Mesenchymal stem cell (in vitro differentiated cells and primary cell): ENCODE measurements at regions not wholly inside any gene's neighbourhood (a gene's known extent, or its start where the extent isn't known, plus 50 kb on each side); places are given as distances from the start of the nearest gene placed in this dataset.

Experiments used
- DNase-seq: peaks from one replicate; pipeline ENCODE4 v3.0.0-alpha.2; 2013
- H2AFZ ChIP-seq: one replicate; pipeline ENCODE4 v1.6.1; 2013; ENCODE audit warnings: low read depth, mild to moderate bottlenecking, control low read depth, inconsistent platforms, low read length, moderate library complexity
- H2AK5ac ChIP-seq: 2 replicates; pipeline ENCODE4 v1.6.1; 2013; ENCODE audit warnings: low read length, moderate library complexity, mild to moderate bottlenecking, inconsistent platforms; ENCODE audit not compliant: severe bottlenecking
- H2BK120ac ChIP-seq: one replicate; pipeline ENCODE4 v1.6.1; 2013; ENCODE audit warnings: low read depth, mild to moderate bottlenecking, inconsistent platforms, low read length, moderate library complexity
- H2BK12ac ChIP-seq, 2 experiments: one replicate each; pipeline ENCODE4 v1.6.1; 2013; ENCODE audit warnings: inconsistent platforms in 2 of 2, low read length in 2 of 2, mild to moderate bottlenecking in 2 of 2, moderate library complexity in 2 of 2, control low read depth in 1 of 2
- H2BK15ac ChIP-seq: one replicate; pipeline ENCODE4 v1.6.1; 2013; ENCODE audit warnings: mild to moderate bottlenecking, low read depth, inconsistent platforms; ENCODE audit not compliant: poor library complexity, severe bottlenecking
- H2BK5ac ChIP-seq: 2 replicates; pipeline ENCODE4 v1.6.1; 2013; ENCODE audit warnings: low read depth, mild to moderate bottlenecking, low read length, control low read depth, inconsistent platforms; ENCODE audit not compliant: poor library complexity, severe bottlenecking
- H3K14ac ChIP-seq, 2 experiments: one replicate each; pipeline ENCODE4 v1.6.1; 2013; ENCODE audit warnings: inconsistent platforms in 2 of 2, low read length in 2 of 2, control low read depth in 1 of 2, mild to moderate bottlenecking in 1 of 2, moderate library complexity in 1 of 2
- H3K18ac ChIP-seq, 2 experiments: one replicate each; pipeline ENCODE4 v1.6.1; 2013; ENCODE audit warnings: inconsistent platforms in 2 of 2, low read length in 2 of 2, control low read depth in 1 of 2, low read depth in 1 of 2, mild to moderate bottlenecking in 1 of 2
- H3K23ac ChIP-seq, 2 experiments: one replicate each; pipeline ENCODE4 v1.6.1; 2013; ENCODE audit warnings: inconsistent platforms in 2 of 2, low read length in 2 of 2, mild to moderate bottlenecking in 2 of 2, moderate library complexity in 2 of 2, control low read depth in 1 of 2
- H3K27ac ChIP-seq: 2 replicates; pipeline ENCODE4 v1.5.1; 2013; ENCODE audit warnings: mild to moderate bottlenecking, moderate library complexity, low read length, control low read depth, inconsistent platforms; ENCODE audit not compliant: poor library complexity, severe bottlenecking
- H3K27me3 ChIP-seq, 2 experiments: 2 replicates each; pipeline versions ENCODE4 v1.6.1 to v1.7.0; 2013; ENCODE audit warnings: low read length in 2 of 2, mild to moderate bottlenecking in 2 of 2, moderate library complexity in 2 of 2, control low read depth in 1 of 2, inconsistent platforms in 1 of 2; ENCODE audit not compliant: control insufficient read depth in 1 of 2, insufficient read depth in 1 of 2
- H3K36me3 ChIP-seq, 2 experiments: 2 replicates each; pipeline versions ENCODE4 v1.6.1 to v1.7.0; 2013; ENCODE audit warnings: low read length in 2 of 2, control low read depth in 1 of 2, inconsistent platforms in 1 of 2, low read depth in 1 of 2, mild to moderate bottlenecking in 1 of 2; ENCODE audit not compliant: insufficient read depth in 2 of 2, control insufficient read depth in 1 of 2
- H3K4ac ChIP-seq, 2 experiments: one replicate each; pipeline ENCODE4 v1.6.1; 2013; ENCODE audit warnings: inconsistent platforms in 2 of 2, low read length in 2 of 2, mild to moderate bottlenecking in 2 of 2, moderate library complexity in 2 of 2, control low read depth in 1 of 2, low read depth in 1 of 2
- H3K4me1 ChIP-seq: 2 replicates; pipeline ENCODE4 v1.6.1; 2013; ENCODE audit warnings: low read depth, low read length, control low read depth; ENCODE audit not compliant: control insufficient read depth, insufficient read depth
- H3K4me2 ChIP-seq: 2 replicates; pipeline ENCODE4 v1.6.1; 2013; ENCODE audit warnings: low read length, mild to moderate bottlenecking, inconsistent platforms; ENCODE audit not compliant: poor library complexity, severe bottlenecking
- H3K4me3 ChIP-seq, 2 experiments: 2 replicates each; pipeline versions ENCODE4 v1.5.1 to v1.7.0; 2013; ENCODE audit warnings: low read length in 2 of 2, mild to moderate bottlenecking in 2 of 2, control low read depth in 1 of 2, low read depth in 1 of 2; ENCODE audit not compliant: insufficient read depth in 1 of 2
- H3K79me1 ChIP-seq: replicated peaks from 2 replicates; pipeline ENCODE4 v1.6.1; 2013; ENCODE audit warnings: mild to moderate bottlenecking, control low read depth, low read length, inconsistent platforms; ENCODE audit not compliant: poor library complexity, severe bottlenecking
- H3K9ac ChIP-seq: 2 replicates; pipeline ENCODE4 v1.7.0; 2013; ENCODE audit warnings: mild to moderate bottlenecking, low read length, moderate library complexity
- H3K9me3 ChIP-seq: 2 replicates; pipeline ENCODE4 v1.7.0; 2013; ENCODE audit warnings: mild to moderate bottlenecking, low read length; ENCODE audit not compliant: control insufficient read depth
- H4K8ac ChIP-seq: one replicate; pipeline ENCODE4 v1.6.1; 2013; ENCODE audit warnings: inconsistent platforms, mild to moderate bottlenecking, low read length, moderate library complexity
- H4K91ac ChIP-seq: one replicate; pipeline ENCODE4 v1.6.1; 2013; ENCODE audit warnings: mild to moderate bottlenecking, low read length, inconsistent platforms
- WGBS: methylation state at CpG from one replicate; pipeline ENCODE4 v1.1.7; 2013; ENCODE audit warnings: mixed read lengths; 5-methylcytosine and 5-hydroxymethylcytosine counted together

DNA sequence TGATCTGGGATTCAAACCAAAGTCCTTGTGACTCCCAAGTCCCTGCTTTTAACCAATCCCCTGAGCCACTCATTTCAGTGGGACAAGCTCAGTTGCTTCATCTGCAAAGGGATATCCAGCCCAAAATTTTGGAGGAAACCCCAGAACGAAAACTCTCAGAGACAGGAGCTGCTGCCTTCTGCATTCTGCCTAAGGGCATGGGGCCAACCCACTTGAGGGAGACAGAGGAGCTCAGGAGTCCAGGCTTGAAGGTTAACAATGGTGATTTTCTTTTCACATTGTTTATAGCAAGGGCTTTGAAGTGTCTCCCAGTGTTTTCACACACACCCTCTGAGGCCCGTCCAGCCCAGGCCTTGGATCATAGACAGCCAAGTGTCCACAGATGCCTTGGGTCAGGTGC, 148.1 kb upstream of the CTTNBP2NL start:
- Histone ChIP-seq H3K79me1 (no peaks in the 10 kb centered on the region), H3K9me3 (no peaks in the 10 kb centered on the region), H4K91ac (no peak overlapping the region), H3K4ac (no peak overlapping the region), H3K9ac (no peak overlapping the region), H2AK5ac (no peak overlapping the region), H3K4me3 (no peak overlapping the region), H2BK15ac (no peak overlapping the region), H3K18ac (no peak overlapping the region), H3K4me2 (no peak overlapping the region), H2BK5ac (no peak overlapping the region), H4K8ac (no peak overlapping the region), H2BK120ac (no peak overlapping the region), H2AFZ (no peak overlapping the region), H2BK12ac (no peak overlapping the region), H3K36me3 (no peaks in the 10 kb centered on the region), H3K23ac (no peak overlapping the region), H3K4me1 (no peaks in the 10 kb centered on the region), H3K27me3 (peaks cover 0 to 5% of the 10 kb centered on the region in 2 experiments), H3K14ac (no peak overlapping the region), H3K27ac (no peak overlapping the region)
- 63% methylated on average over 2 of the region's 2 CpGs for WGBS
- DNase-seq, result no peak

DNA sequence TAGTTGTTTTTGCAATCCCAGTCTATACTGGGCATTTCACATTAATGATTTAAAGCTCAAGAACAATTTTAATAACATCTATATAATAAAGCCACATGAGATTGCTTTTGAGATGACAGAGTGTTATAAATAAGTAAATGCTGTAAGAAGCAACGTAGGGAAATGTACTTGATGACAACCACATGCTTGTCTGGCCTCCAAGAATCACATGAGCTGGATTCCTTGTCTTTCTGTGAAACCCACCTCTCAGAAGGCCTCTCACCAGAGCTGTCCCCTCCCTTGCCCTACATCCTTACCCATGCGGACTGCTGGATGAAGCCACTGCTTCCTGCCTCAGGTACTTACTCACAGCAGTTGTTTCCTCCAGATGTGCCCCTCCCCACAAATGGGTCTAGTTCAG, 145.1 kb upstream of the CTTNBP2NL start:
- no peak overlapping the region for H2BK120ac ChIP-seq
- H3K18ac ChIP-seq, result peak overlapping the region in 1 of 2 experiments; percentile 77
- WGBS, result 78% methylated on average over 2 of the region's 2 CpGs
- H3K27me3 ChIP-seq, result no peaks in the 10 kb centered on the region
- H3K36me3 ChIP-seq, result no peaks in the 10 kb centered on the region
- no peak overlapping the region for H3K9ac ChIP-seq
- H3K14ac ChIP-seq, result no peak overlapping the region
- H3K23ac ChIP-seq, result no peak overlapping the region
- no peak overlapping the region for H3K4ac ChIP-seq
- no peak overlapping the region for H3K4me3 ChIP-seq
- H4K8ac ChIP-seq, result peak overlapping the region; percentile 62
- H3K27ac ChIP-seq, result no peak overlapping the region
- no peak overlapping the region for H2AK5ac ChIP-seq
- H2BK15ac ChIP-seq, result no peak overlapping the region
- H4K91ac ChIP-seq, result peak overlapping the region; percentile 72
- H3K4me1 ChIP-seq, result no peaks in the 10 kb centered on the region
- DNase-seq, result no peak
- peak overlapping the region in 1 of 2 experiments; percentile 8 for H2BK12ac ChIP-seq
- H2AFZ ChIP-seq, result no peak overlapping the region
- no peaks in the 10 kb centered on the region for H3K9me3 ChIP-seq
- H3K4me2 ChIP-seq, result no peak overlapping the region
- H2BK5ac ChIP-seq, result no peak overlapping the region
- H3K79me1 ChIP-seq, result no peaks in the 10 kb centered on the region

DNA sequence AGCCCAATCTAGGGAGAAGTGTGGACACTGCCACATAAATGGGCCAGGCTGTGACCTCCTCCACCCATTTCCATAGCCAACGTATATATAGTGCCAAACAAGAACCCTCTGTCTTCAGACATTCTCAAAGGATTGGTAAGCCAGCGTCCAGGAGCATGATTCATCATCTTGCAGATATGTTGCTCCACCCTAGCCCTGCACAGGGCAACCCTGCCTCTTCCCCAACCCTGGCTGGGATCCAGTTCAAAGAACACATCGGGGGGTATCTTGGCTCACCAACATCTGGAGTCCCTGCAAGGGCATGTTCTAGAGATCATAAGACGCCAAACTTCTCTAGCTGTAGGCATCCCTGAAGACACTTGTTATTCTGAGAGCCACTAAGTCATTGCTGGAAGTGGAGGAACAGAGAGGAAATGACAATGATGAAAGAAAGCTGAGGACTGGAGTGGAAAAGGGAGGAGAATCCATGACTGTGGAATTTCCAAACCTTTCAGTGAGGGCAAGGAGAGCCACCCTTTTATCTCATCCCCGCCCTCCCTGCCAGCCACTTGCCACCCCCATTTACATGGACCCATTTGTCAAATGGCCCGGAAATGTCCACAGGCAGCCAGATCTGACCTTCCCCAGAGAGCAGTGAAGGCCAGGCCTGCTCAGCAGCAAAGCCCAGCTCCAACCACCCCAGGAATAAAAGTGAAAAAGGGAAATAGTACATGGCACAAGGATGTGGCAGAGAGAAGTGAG, 144.1 kb upstream of the CTTNBP2NL start:
- no peaks in the 10 kb centered on the region for H3K4me1 ChIP-seq
- no peak overlapping the region for H3K4me2 ChIP-seq
- peak; percentile 52 for DNase-seq
- H3K23ac ChIP-seq, result no peak overlapping the region
- H3K4ac ChIP-seq, result no peak overlapping the region
- H3K4me3 ChIP-seq, result no peak overlapping the region
- H4K8ac ChIP-seq, result peak overlapping the region; percentile 15
- 37% methylated on average over 6 of the region's 6 CpGs for WGBS
- H2BK5ac ChIP-seq, result no peak overlapping the region
- H2BK12ac ChIP-seq, result peak overlapping the region in 1 of 2 experiments; percentile 38
- no peaks in the 10 kb centered on the region for H3K27me3 ChIP-seq
- no peak overlapping the region for H3K14ac ChIP-seq
- no peaks in the 10 kb centered on the region for H3K9me3 ChIP-seq
- no peak overlapping the region for H4K91ac ChIP-seq
- no peak overlapping the region for H2AK5ac ChIP-seq
- no peak overlapping the region for H3K27ac ChIP-seq
- no peak overlapping the region for H2AFZ ChIP-seq
- no peak overlapping the region for H3K9ac ChIP-seq
- H2BK120ac ChIP-seq, result no peak overlapping the region
- no peak overlapping the region for H3K18ac ChIP-seq
- no peaks in the 10 kb centered on the region for H3K79me1 ChIP-seq
- H3K36me3 ChIP-seq, result no peaks in the 10 kb centered on the region
- no peak overlapping the region for H2BK15ac ChIP-seq

DNA sequence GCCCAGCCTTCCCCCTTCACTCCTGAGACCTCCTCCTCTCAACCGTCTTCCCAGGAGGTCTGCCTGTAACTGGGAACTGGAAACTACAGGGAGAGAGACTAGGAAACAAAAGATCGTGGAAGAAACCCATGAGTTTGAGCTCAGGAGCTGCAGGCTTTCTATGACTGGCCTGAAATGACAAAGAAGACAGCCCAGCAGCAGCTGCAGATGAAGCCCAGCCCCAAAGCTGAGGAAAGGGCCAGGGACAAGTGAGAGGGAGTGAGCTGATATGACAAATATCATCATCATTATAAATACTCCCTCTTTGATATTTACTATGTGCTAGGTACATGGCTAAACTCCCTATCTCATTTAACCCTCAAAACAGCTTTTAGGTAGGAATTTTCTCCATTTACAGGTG, 142.6 kb upstream of the CTTNBP2NL start:
- H3K18ac ChIP-seq, result no peak overlapping the region
- no peak overlapping the region for H3K14ac ChIP-seq
- H3K4ac ChIP-seq, result no peak overlapping the region
- H2AK5ac ChIP-seq, result no peak overlapping the region
- no peak overlapping the region for H3K23ac ChIP-seq
- peak overlapping the region; percentile 18 for H2BK15ac ChIP-seq
- no peaks in the 10 kb centered on the region for H3K4me1 ChIP-seq
- no peak overlapping the region for H3K27ac ChIP-seq
- no peak overlapping the region for H3K4me3 ChIP-seq
- DNase-seq, result no peak
- no peaks in the 10 kb centered on the region for H3K27me3 ChIP-seq
- no peaks in the 10 kb centered on the region for H3K79me1 ChIP-seq
- no peak overlapping the region for H3K4me2 ChIP-seq
- no peak overlapping the region for H4K8ac ChIP-seq
- no peak overlapping the region for H2BK120ac ChIP-seq
- H2BK5ac ChIP-seq, result no peak overlapping the region
- no peak overlapping the region for H3K9ac ChIP-seq
- WGBS, result 58% methylated on average over 2 of the region's 2 CpGs
- H3K9me3 ChIP-seq, result no peaks in the 10 kb centered on the region
- H2AFZ ChIP-seq, result no peak overlapping the region
- no peaks in the 10 kb centered on the region for H3K36me3 ChIP-seq
- H4K91ac ChIP-seq, result no peak overlapping the region
- no peak overlapping the region for H2BK12ac ChIP-seq
